Nephron progenitor cell (in vitro differentiated cells): ENCODE measurements at regions not wholly inside any gene's neighbourhood (a gene's known extent, or its start where the extent isn't known, plus 50 kb on each side); places are given as distances from the start of the nearest gene placed in this dataset.

Experiments
- DNase-seq: peaks from one replicate; pipeline ENCODE4 v3.0.0; 2021
- H3K27ac Mint-ChIP-seq: 2 replicates; pipeline ENCODE4 v1.8.0; 2021; ENCODE audit warnings: mild to moderate bottlenecking, moderate library complexity, mixed read lengths
- H3K27me3 Mint-ChIP-seq: 2 replicates; pipeline ENCODE4 v1.8.0; 2021; ENCODE audit warnings: mild to moderate bottlenecking, low read depth, mixed read lengths; ENCODE audit not compliant: poor library complexity
- H3K36me3 Mint-ChIP-seq: 2 replicates; pipeline ENCODE4 v1.8.0; 2021; ENCODE audit warnings: low read depth, mixed read lengths
- H3K4me1 Mint-ChIP-seq: 2 replicates; pipeline ENCODE4 v1.8.0; 2021; ENCODE audit warnings: mixed read lengths
- H3K4me3 Mint-ChIP-seq: 2 replicates; pipeline ENCODE4 v1.8.0; 2021; ENCODE audit warnings: mild to moderate bottlenecking, moderate library complexity, mixed read lengths
- H3K9me3 Mint-ChIP-seq: 2 replicates; pipeline ENCODE4 v1.8.0; 2021; ENCODE audit warnings: mild to moderate bottlenecking, moderate library complexity, mixed read lengths
- TF ChIP-seq, protein P1 (sequence below): fragments of 200-600 bp; sonication (generic); IDR thresholded peaks from 2 replicates; pipeline ENCODE4 v1.5.0; 2021; ENCODE audit warnings: antibody characterized with exemption

DNA sequence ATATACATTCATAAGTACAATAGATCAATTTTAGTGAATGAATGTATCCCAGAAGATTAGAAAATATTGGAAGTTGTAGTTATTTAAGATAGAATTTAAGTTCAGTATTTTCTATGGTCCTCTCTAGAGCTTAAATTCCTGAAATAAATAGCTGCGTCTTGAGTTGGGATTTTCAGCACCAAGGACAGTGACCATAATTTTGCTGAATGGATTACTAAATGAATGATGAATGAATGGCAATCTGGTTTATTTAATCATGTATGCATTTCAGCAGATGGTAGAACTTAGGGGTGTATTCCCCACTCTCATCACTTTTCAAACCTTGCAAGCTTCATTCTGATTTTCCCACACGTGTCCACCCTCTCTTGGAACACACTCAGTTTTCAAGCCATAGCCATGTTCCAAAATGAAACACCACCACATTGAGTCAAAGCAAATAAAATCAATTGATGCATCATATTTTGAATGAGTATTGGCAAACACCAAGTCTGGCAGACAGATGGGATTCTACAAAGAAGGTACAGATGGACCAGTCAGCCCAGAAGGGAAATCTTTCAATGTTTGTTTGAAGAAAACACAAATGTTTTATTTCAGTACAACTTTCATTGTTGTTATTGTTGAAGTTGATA lies 362.2 kb upstream of the NXPH2 start:
- no peak overlapping the region for H3K27ac Mint-ChIP-seq
- peak; percentile 33 for DNase-seq

DNA sequence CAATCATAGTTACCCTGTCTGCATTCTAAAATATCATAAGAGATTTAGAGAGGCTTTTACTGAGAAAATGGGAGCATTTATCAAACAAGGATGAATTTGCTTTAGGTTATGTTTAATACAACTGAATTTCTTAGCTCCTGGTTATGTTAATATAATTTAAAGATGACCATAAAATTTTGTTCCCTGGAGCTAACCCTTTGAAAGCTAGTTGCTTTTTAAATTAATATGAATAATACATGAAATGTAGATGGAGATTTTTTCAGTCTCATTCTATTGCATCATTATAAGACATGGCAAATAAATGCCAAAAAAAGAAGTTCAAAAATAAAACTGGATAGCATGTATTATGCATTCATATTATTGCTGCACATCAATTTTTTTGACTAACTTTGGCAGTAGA lies 344.1 kb upstream of the NXPH2 start:
- no peak overlapping the region for H3K4me3 Mint-ChIP-seq
- peaks cover 7% of the 10 kb centered on the region for H3K9me3 Mint-ChIP-seq
- H3K27me3 Mint-ChIP-seq, result peaks cover 3% of the 10 kb centered on the region
- H3K27ac Mint-ChIP-seq, result no peak overlapping the region
- no peak for DNase-seq
- no peaks in the 10 kb centered on the region for H3K36me3 Mint-ChIP-seq
- TF ChIP-seq, protein P1, sequence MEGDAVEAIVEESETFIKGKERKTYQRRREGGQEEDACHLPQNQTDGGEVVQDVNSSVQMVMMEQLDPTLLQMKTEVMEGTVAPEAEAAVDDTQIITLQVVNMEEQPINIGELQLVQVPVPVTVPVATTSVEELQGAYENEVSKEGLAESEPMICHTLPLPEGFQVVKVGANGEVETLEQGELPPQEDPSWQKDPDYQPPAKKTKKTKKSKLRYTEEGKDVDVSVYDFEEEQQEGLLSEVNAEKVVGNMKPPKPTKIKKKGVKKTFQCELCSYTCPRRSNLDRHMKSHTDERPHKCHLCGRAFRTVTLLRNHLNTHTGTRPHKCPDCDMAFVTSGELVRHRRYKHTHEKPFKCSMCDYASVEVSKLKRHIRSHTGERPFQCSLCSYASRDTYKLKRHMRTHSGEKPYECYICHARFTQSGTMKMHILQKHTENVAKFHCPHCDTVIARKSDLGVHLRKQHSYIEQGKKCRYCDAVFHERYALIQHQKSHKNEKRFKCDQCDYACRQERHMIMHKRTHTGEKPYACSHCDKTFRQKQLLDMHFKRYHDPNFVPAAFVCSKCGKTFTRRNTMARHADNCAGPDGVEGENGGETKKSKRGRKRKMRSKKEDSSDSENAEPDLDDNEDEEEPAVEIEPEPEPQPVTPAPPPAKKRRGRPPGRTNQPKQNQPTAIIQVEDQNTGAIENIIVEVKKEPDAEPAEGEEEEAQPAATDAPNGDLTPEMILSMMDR, result no peak
- no peaks in the 10 kb centered on the region for H3K4me1 Mint-ChIP-seq

More for the DNA sequence above, 362.2 kb upstream of the NXPH2 start:
- no peaks in the 10 kb centered on the region for H3K4me1 Mint-ChIP-seq
- H3K36me3 Mint-ChIP-seq, result no peaks in the 10 kb centered on the region
- no peaks in the 10 kb centered on the region for H3K27me3 Mint-ChIP-seq
- no peaks in the 10 kb centered on the region for H3K9me3 Mint-ChIP-seq
- TF ChIP-seq, protein P1, result no peak
- no peak overlapping the region for H3K4me3 Mint-ChIP-seq

DNA sequence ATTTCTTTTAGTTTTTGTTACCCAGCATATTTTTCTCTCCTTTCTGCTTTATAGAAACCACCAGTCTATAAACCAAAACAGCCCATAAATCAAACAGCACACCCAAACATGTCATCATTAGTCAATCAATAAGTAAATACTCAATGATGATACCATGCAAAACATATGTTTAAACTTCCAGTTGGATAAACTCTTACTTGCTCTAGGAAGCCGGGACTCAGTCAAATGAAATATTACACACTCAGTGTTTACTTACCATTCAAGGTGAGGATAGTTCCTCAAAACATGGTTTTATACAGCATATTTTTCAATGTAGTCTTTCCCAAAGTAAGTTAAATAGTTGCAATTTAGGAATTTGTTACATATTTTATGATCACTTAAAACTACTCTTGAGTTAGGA lies 343.6 kb upstream of the NXPH2 start:
- DNase-seq, result no peak
- no peaks in the 10 kb centered on the region for H3K4me1 Mint-ChIP-seq
- H3K27me3 Mint-ChIP-seq, result peaks cover 3% of the 10 kb centered on the region
- no peak overlapping the region for H3K27ac Mint-ChIP-seq
- H3K9me3 Mint-ChIP-seq, result peaks cover 7% of the 10 kb centered on the region
- TF ChIP-seq, protein P1, result no peak
- no peak overlapping the region for H3K4me3 Mint-ChIP-seq
- H3K36me3 Mint-ChIP-seq, result no peaks in the 10 kb centered on the region

GRCh38 chr2:139122711-139123158 lies 342.5 kb upstream of the NXPH2 start:
- H3K9me3 Mint-ChIP-seq, result no peaks in the 10 kb centered on the region

DNA sequence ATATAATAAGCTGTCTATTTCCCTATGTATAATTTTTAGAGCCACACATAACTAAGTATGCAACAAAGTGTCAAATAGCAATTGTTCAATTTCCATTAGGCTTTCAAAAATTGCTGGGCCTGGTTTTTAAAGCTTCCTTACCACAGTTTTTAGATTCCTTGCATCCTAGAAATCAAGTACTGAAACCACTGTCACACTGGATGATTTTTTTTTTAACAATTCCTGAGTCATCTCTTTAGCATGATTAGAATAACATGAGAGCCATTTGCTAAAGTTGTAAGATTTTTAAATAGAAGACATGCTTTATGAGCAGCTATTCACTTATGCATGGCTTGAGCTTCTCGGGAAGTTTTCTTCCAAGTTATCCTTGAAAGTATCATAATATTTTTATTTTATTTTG lies 319.5 kb upstream of the NXPH2 start:
- H3K27me3 Mint-ChIP-seq, result no peaks in the 10 kb centered on the region

More at GRCh38 chr2:139122711-139123158, 342.5 kb upstream of the NXPH2 start:
- H3K4me1 Mint-ChIP-seq, result no peaks in the 10 kb centered on the region
- no peak for DNase-seq
- no peaks in the 10 kb centered on the region for H3K36me3 Mint-ChIP-seq
- TF ChIP-seq, protein P1, result no peak
- no peaks in the 10 kb centered on the region for H3K27me3 Mint-ChIP-seq
- no peak overlapping the region for H3K27ac Mint-ChIP-seq
- no peak overlapping the region for H3K4me3 Mint-ChIP-seq

More for the DNA sequence above, 319.5 kb upstream of the NXPH2 start:
- TF ChIP-seq, protein P1, result no peak
- Mint-ChIP-seq H3K9me3 (no peaks in the 10 kb centered on the region), H3K4me1 (no peaks in the 10 kb centered on the region), H3K27ac (no peak overlapping the region), H3K4me3 (no peak overlapping the region), H3K36me3 (no peaks in the 10 kb centered on the region)
- DNase-seq, result no peak
